ENCODE measurements at regions not wholly inside any gene's neighbourhood (a gene's known extent, or its start where the extent isn't known, plus 50 kb on each side); places are given as distances from the start of the nearest gene placed in this dataset.

DNA sequence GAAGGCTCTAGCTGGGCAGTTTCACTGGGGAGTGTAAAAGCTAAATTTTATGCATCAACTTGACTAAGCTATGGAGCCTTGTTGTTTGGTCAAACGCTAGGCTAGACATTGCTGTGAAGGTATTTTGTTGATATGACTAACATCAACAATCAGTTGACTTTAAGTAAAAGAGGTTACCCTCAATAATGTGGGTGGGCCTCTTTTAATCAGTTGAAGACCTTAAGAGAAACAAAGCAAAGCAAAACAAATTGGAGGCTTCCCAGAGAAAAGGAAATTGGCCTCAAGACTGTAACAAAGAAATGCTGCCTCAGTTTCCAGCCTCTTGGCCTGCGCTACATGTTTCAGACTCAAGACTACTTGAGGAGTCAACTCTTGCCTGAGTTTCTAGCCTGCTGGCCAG is 50.0 kb upstream of the TSC22D1 start:
- Mint-ChIP-seq H3K4me3 (ENCODE audit: unreplicated experiment) (no peak overlapping the region), H3K36me3 (ENCODE audit: low read depth) (no peaks in the 10 kb centered on the region), H3K27ac (ENCODE audit: unreplicated experiment) (no peak overlapping the region), H3K27me3 (ENCODE audit: low read depth) (no peaks in the 10 kb centered on the region), H3K4me1 (ENCODE audit: low read depth) (peaks cover 24% of the 10 kb centered on the region), H3K9me3 (ENCODE audit: low read depth) (no peaks in the 10 kb centered on the region)
- TF ChIP-seq CTCF (IDR thresholded peaks at IDR 0.05) = no peak
- DNase-seq (ENCODE audit: low spot score) = no peak

All from chondrocyte (in vitro differentiated cells).